ENCODE measurements at regions not wholly inside any gene's neighbourhood (a gene's known extent, or its start where the extent isn't known, plus 50 kb on each side); places are given as distances from the start of the nearest gene placed in this dataset.
A peak's percentile ranks its signal among the peaks of the same experiment; 100 is the strongest.

DNA sequence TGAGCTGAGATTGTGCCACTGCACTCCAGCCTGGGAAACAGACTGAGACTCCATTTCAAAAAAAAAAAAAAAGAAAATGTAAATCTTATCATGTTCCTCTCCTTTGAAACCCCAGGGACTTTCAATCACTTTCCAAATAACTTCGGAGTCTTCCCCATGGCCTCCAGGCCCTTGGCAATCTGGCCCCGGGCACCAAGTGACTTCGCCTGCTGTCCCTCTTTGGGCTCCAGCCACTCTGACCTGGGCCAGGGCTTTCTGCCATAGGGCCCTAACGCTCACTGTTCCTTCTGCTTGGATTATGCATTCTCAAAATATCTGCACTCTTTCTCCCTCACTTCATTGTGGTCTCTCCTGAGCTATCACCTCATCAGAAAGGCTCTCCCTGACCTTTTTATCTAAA is 260.9 kb downstream of the KLF13 start:
- DNase-seq (ENCODE audit: low read depth, low spot score): no peak
- Histone ChIP-seq H3K27ac (ENCODE audit: low read depth, low read length) (no peak overlapping the region), H3K9me3 (ENCODE audit: control insufficient read depth, insufficient read depth, low read length) (no peaks in the 10 kb centered on the region; the same call in 1 of the 2 replicates), H3K27me3 (ENCODE audit: control insufficient read depth, insufficient read depth, low read length) (no peaks in the 10 kb centered on the region), H3K4me3 (ENCODE audit: low read depth, low read length) (no peak overlapping the region)
- ChIA-PET CTCF (interaction anchor here (0.6 kb wide), 1 partner anchor 97 kb away, joined by 3 read pairs; no protein-coding TSS in a partner anchor), POLR2A (no interaction called here)
- TF ChIP-seq, protein P1, sequence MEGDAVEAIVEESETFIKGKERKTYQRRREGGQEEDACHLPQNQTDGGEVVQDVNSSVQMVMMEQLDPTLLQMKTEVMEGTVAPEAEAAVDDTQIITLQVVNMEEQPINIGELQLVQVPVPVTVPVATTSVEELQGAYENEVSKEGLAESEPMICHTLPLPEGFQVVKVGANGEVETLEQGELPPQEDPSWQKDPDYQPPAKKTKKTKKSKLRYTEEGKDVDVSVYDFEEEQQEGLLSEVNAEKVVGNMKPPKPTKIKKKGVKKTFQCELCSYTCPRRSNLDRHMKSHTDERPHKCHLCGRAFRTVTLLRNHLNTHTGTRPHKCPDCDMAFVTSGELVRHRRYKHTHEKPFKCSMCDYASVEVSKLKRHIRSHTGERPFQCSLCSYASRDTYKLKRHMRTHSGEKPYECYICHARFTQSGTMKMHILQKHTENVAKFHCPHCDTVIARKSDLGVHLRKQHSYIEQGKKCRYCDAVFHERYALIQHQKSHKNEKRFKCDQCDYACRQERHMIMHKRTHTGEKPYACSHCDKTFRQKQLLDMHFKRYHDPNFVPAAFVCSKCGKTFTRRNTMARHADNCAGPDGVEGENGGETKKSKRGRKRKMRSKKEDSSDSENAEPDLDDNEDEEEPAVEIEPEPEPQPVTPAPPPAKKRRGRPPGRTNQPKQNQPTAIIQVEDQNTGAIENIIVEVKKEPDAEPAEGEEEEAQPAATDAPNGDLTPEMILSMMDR (IDR thresholded peaks at IDR 0.05; ENCODE audit: low read depth, low read length): no peak

DNA sequence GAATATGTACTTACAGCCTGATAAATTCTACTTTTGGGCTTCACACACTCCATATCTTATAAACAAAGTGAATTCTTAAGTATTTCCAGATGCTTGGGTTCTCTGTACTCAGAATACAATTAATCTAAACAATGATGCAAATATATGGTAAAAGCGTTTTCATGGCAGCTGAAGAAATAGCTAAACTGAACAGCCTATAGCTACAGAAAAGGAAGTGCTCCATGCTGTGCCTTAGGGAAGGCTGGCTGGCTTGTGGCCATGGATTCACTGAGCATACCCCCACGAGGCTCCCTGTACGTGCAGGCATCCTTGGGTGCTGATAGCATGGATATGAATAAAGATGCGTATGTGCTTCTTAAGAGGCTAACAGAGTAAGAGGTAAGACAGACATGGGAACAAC is 264.0 kb downstream of the KLF13 start:
- H3K4me3 ChIP-seq (ENCODE audit: low read depth, low read length): no peak overlapping the region
- POLR2A ChIA-PET: interaction anchor here (3.3 kb wide), 1 partner anchor 16 kb away, joined by 13 read pairs; no protein-coding TSS in a partner anchor
- H3K27ac ChIP-seq (ENCODE audit: low read depth, low read length): peak overlapping the region; percentile 39
- DNase-seq (ENCODE audit: low read depth, low spot score): peak; percentile 50
- CTCF ChIA-PET: interaction anchor here (0.8 to 3.2 kb wide), 2 partner anchors 15 to 19 kb away, joined by 3 to 8 read pairs; no protein-coding TSS in a partner anchor
- no peaks in the 10 kb centered on the region; the same call in 1 of the 2 replicates for H3K9me3 ChIP-seq (ENCODE audit: control insufficient read depth, insufficient read depth, low read length)
- no peaks in the 10 kb centered on the region for H3K27me3 ChIP-seq (ENCODE audit: control insufficient read depth, insufficient read depth, low read length)
- TF ChIP-seq, protein P1 (IDR thresholded peaks at IDR 0.05; ENCODE audit: low read depth, low read length): no peak

DNA sequence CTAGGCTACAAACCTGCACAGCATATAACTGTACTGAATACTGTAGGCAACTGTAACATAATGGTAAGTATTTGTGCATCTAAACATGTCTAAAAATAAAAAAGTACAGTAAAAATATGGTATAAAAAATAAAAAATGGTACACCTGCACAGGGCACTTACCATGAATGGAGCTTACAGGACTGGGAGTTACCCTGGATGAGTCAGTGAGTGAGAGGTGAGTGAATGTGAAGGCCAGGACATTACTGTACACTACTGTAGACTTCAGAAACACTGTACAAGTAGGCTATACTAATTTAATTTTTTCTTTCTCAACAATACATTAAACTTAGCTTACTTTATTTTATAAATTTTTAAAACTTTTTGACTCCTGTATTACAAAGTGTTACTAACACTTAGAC is 265.3 kb downstream of the KLF13 start:
- ChIA-PET CTCF (interaction anchor here (0.5 to 3.2 kb wide), 2 partner anchors 20 to 1344 kb away, joined by 3 to 8 read pairs; no protein-coding TSS in a partner anchor), POLR2A (interaction anchor here (3.3 kb wide), 1 partner anchor 14 kb away, joined by 13 read pairs; no protein-coding TSS in a partner anchor)
- H3K9me3 ChIP-seq (ENCODE audit: control insufficient read depth, insufficient read depth, low read length): no peaks in the 10 kb centered on the region; the same call in 1 of the 2 replicates
- no peak overlapping the region for H3K4me3 ChIP-seq (ENCODE audit: low read depth, low read length)
- H3K27ac ChIP-seq (ENCODE audit: low read depth, low read length): no peak overlapping the region
- no peaks in the 10 kb centered on the region for H3K27me3 ChIP-seq (ENCODE audit: control insufficient read depth, insufficient read depth, low read length)
- DNase-seq (ENCODE audit: low read depth, low spot score): no peak
- TF ChIP-seq, protein P1 (IDR thresholded peaks at IDR 0.05; ENCODE audit: low read depth, low read length): no peak

- Histone ChIP-seq H3K27me3 (ENCODE audit: control insufficient read depth, insufficient read depth, low read length) (no peaks in the 10 kb centered on the region), H3K4me3 (ENCODE audit: low read depth, low read length) (no peak overlapping the region), H3K27ac (ENCODE audit: low read depth, low read length) (no peak overlapping the region), H3K9me3 (ENCODE audit: control insufficient read depth, insufficient read depth, low read length) (no peaks in the 10 kb centered on the region; the same call in 1 of the 2 replicates)
- TF ChIP-seq, protein P1 (IDR thresholded peaks at IDR 0.05; ENCODE audit: low read depth, low read length): no peak
- DNase-seq (ENCODE audit: low read depth, low spot score): no peak
- CTCF ChIA-PET: no interaction called here
- POLR2A ChIA-PET: interaction anchor here (0.7 to 1.2 kb wide), 2 partner anchors 8 to 12 kb away, joined by 4 to 9 read pairs; no protein-coding TSS in a partner anchor
These were observed 270.8 kb downstream of the KLF13 start for GRCh38 chr15:31597466-31597865.

DNA sequence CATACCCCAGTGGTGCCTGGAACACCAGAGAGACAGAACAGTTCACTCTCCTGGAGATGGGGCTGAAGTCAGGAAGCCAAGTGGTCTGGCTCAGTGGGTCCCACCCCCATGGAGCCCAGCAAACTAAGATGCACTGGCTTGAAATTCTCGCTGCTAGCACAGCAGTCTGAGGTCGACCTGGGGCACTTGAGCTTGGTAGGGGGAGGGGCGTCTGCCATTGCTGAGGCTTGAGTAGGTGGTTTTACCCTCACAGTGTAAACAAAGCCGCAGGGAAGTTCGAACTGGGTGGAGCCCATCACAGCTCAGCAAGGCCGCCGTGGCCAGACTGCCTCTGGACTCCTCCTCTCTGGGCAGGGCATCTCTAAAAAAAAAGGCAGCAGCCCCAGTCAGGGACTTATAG is 272.0 kb downstream of the KLF13 start:
- no peaks in the 10 kb centered on the region for H3K27me3 ChIP-seq (ENCODE audit: control insufficient read depth, insufficient read depth, low read length)
- no peak overlapping the region for H3K27ac ChIP-seq (ENCODE audit: low read depth, low read length)
- POLR2A ChIA-PET: no interaction called here
- no peak for DNase-seq (ENCODE audit: low read depth, low spot score)
- TF ChIP-seq, protein P1 (IDR thresholded peaks at IDR 0.05; ENCODE audit: low read depth, low read length): no peak
- H3K4me3 ChIP-seq (ENCODE audit: low read depth, low read length): no peak overlapping the region
- no peaks in the 10 kb centered on the region; the same call in 1 of the 2 replicates for H3K9me3 ChIP-seq (ENCODE audit: control insufficient read depth, insufficient read depth, low read length)
- CTCF ChIA-PET: no interaction called here
